ENCODE measurements at regions not wholly inside any gene's neighbourhood (a gene's known extent, or its start where the extent isn't known, plus 50 kb on each side); places are given as distances from the start of the nearest gene placed in this dataset.

DNA sequence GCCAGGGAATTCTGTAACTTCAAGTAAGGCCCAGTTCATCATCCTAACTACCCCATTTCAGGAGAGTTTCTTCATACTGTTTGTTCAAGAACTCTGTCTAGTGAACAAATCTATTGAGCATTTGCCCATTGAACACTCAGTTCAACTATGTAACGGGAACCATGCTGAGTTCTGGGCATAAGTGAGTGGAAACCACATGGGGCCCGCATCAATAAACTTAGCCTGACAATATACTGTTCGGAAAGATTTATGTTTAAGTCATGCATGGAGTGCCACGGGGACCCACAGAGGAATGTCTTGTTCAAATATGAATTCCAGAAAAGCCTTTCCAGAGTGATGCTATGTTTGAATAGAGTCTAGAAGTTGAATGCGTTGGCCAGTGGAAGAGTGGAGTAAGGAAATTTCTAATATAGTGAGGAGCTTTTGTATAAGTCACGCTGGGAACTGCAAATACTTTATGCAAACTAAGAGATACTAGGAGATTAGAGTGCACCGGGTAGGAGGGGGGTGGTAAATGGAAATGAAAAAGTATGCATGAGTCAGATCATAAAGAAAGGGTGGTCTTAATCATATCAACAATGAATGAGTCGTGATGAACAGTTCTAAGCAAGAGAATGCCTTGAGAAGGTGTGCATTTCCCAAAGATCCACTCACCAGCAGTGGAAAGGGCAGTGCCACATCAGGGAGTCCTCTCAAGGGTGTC is 279.8 kb downstream of the VPS13C start:
- Mint-ChIP-seq H3K4me1 (ENCODE audit: low read depth) (peaks cover 29% of the 10 kb centered on the region), H3K36me3 (ENCODE audit: insufficient read depth) (no peaks in the 10 kb centered on the region), H3K4me3 (ENCODE audit: low read depth) (no peak overlapping the region), H3K27me3 (peaks cover 2% of the 10 kb centered on the region), H3K9me3 (ENCODE audit: low read depth) (no peaks in the 10 kb centered on the region), H3K27ac (no peak overlapping the region)
- no peak for DNase-seq (ENCODE audit: low spot score, unreplicated experiment)
- TF ChIP-seq CTCF (IDR thresholded peaks at IDR 0.05; ENCODE audit: unreplicated experiment), result no peak

GRCh38 chr15:61777689-61778088 is 282.6 kb downstream of the VPS13C start:
- H3K27me3 Mint-ChIP-seq, result peaks cover 2% of the 10 kb centered on the region
- no peaks in the 10 kb centered on the region for H3K9me3 Mint-ChIP-seq (ENCODE audit: low read depth)
- no peak overlapping the region for H3K4me3 Mint-ChIP-seq (ENCODE audit: low read depth)
- H3K4me1 Mint-ChIP-seq (ENCODE audit: low read depth), result peaks cover 29% of the 10 kb centered on the region
- H3K36me3 Mint-ChIP-seq (ENCODE audit: insufficient read depth), result no peaks in the 10 kb centered on the region
- H3K27ac Mint-ChIP-seq, result no peak overlapping the region
- no peak for TF ChIP-seq CTCF (IDR thresholded peaks at IDR 0.05; ENCODE audit: unreplicated experiment)
- DNase-seq (ENCODE audit: low spot score, unreplicated experiment), result no peak

DNA sequence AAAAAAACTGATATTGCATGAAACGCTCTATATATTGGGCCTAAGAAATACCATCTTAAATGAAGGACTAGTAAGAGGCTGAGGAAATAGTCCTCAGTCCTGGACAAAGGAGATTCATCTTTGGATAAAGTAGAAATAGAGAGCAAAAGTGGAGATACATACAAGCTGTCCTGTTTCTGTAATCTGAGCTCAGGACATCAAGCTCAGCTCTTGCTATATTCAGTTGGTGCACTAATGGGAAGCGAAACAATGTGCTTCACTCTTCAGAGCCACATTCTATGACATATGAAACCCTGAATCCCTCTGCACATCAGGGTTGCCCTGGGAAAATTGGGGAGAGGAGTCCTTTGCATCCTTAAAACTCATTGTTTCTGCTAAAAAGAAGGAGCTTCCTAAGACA is 290.7 kb downstream of the VPS13C start:
- DNase-seq (ENCODE audit: low spot score, unreplicated experiment), result no peak
- Mint-ChIP-seq H3K9me3 (ENCODE audit: low read depth) (peaks cover 5% of the 10 kb centered on the region), H3K27me3 (no peaks in the 10 kb centered on the region), H3K4me1 (ENCODE audit: low read depth) (peaks cover 2% of the 10 kb centered on the region), H3K36me3 (ENCODE audit: insufficient read depth) (no peaks in the 10 kb centered on the region), H3K4me3 (ENCODE audit: low read depth) (no peak overlapping the region), H3K27ac (no peak overlapping the region)
- TF ChIP-seq CTCF (IDR thresholded peaks at IDR 0.05; ENCODE audit: unreplicated experiment), result no peak

DNA sequence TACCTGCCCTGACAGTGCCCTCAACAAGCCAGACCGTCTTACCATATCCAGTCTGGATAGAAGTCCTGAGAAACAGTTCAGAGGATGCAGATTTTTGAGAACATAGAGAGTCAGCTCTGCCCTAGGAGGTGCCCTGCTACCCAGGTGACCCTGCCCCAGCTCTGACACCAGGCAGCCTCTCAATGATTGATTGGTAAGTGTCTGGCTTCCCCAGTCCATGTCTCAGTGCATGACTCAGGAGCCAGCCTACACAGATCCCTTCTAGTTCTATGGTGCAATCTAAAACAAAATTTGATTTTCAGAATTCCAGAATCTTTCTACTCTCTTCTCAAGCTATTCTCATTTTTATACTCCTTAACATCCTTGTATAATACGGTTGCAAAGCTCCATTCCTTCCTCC is 292.1 kb downstream of the VPS13C start:
- H3K27ac Mint-ChIP-seq, result no peak overlapping the region

DNA sequence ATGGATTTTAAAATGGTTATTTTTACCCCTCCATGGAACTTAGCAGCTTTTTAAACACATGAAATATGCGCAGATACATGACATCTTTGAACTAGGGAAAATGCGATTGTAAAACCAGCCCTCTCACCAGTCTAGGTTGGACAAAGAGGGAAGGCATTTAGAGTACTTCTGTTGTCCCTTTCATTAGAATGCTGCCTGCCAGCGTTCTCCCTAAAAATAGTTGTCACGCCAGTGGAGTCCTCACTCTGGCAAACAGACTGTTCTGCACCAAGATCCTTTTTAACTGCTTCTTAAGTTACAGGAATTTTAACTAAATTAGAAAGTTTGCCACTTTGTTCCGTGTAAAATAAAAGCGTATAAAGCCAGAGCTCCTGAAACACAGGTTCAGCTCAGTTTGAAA is 295.3 kb downstream of the VPS13C start:
- Mint-ChIP-seq H3K4me1 (ENCODE audit: low read depth) (peaks cover 4% of the 10 kb centered on the region), H3K4me3 (ENCODE audit: low read depth) (no peak overlapping the region), H3K36me3 (ENCODE audit: insufficient read depth) (no peaks in the 10 kb centered on the region), H3K27me3 (no peaks in the 10 kb centered on the region), H3K9me3 (ENCODE audit: low read depth) (no peaks in the 10 kb centered on the region), H3K27ac (no peak overlapping the region)
- DNase-seq (ENCODE audit: low spot score, unreplicated experiment), result no peak
- TF ChIP-seq CTCF (IDR thresholded peaks at IDR 0.05; ENCODE audit: unreplicated experiment), result no peak

More for the DNA sequence above, 292.1 kb downstream of the VPS13C start:
- Mint-ChIP-seq H3K27me3 (no peaks in the 10 kb centered on the region), H3K4me1 (ENCODE audit: low read depth) (peaks cover 4% of the 10 kb centered on the region), H3K4me3 (ENCODE audit: low read depth) (no peak overlapping the region), H3K9me3 (ENCODE audit: low read depth) (peaks cover 5% of the 10 kb centered on the region), H3K36me3 (ENCODE audit: insufficient read depth) (no peaks in the 10 kb centered on the region)
- no peak for TF ChIP-seq CTCF (IDR thresholded peaks at IDR 0.05; ENCODE audit: unreplicated experiment)
- DNase-seq (ENCODE audit: low spot score, unreplicated experiment), result no peak
